NCI-H748 (cell line): ENCODE measurements at regions not wholly inside any gene's neighbourhood (a gene's known extent, or its start where the extent isn't known, plus 50 kb on each side); places are given as distances from the start of the nearest gene placed in this dataset.
A peak's percentile ranks its signal among the peaks of the same experiment; 100 is the strongest.
"Not testable (repeated sequence)": the region's sequence is repeated elsewhere in the genome, so short reads cannot be mapped to it uniquely, and the experiment has no call there.

Experiments used
- DNase-seq: peaks from one replicate; lab custom pipeline; 2025; ENCODE audit not compliant: unreplicated experiment; lab: John Stamatoyannopoulos, UW

DNA sequence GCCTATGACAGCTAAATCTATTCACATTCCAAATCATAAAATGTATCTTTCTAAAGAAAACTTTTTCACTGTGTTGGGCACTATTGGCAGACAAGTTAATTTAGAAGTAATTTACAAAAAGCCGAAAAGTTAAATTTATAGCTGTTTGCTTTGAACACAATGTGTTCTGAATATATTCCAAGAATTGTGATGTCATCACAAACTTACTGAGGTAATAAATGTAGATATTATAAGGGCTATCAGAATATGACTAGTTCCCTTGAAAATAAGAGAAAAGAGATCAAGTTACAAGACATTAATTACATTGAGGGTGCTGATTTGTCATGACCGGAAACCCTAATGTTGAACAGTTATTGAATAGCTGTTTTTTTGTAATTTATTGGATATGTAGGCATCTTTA is 153.9 kb upstream of the SCN7A start:
- DNase-seq: no peak

DNA sequence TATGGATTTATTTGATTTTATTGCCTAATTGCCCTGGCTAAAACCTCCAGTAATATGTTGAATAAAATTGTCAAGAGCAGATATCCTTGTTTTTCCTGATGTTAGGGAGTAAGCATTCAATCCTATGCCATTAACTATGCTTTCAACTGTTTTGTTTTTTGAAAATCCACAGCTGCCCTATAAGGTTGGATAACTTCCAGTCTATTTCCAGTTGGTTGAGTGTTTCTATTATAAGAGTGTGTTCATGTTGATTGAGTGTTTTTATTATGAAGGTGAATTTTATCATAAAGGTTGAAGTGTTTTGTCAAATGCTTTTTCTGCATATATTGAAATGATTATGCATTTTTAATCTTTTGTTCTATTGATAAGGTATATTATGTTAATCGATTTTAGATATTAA is 149.9 kb upstream of the SCN7A start:
- DNase-seq: no peak

DNA sequence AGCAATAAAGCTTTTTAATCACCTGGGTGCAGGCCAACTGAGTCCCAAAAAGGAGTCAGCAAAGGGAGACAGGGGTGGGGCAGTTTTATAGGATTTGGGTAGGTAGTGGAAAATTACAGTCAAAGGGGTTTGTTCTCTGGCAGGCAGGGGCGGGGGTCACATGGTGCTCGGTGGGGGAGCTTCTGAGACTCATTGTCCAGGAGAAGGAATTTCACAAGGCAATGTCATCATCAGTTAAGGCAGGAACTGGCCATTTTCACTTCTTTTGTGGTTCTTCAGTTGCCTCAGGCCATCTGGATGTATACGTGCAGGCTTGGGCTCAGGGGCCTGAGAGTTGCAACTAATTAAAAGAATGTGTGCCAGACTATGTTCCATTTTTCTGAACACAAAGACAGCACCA is 147.5 kb upstream of the SCN7A start:
- not testable (repeated sequence) for DNase-seq

GRCh38 chr2:166637051-166637450 is 143.0 kb upstream of the SCN7A start:
- no peak for DNase-seq

DNA sequence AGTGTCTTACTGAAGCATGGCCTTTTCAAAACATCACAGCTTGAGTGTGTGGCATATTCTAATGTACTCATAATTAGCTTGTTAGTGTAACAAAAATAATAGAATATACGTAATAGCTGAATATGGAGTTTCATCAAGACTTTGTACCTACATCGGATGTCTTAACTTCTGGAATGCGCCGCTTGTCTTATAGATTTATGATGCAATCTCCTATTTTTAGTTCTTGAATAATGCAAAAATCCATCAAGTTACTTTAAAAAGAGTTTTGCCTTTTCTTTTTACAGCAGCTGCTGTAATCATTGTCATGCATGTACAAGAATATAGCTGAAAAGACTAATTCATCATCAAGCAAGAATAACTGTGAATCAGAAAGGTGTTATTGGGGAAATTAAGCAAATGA is 140.7 kb upstream of the SCN7A start:
- no peak for DNase-seq

DNA sequence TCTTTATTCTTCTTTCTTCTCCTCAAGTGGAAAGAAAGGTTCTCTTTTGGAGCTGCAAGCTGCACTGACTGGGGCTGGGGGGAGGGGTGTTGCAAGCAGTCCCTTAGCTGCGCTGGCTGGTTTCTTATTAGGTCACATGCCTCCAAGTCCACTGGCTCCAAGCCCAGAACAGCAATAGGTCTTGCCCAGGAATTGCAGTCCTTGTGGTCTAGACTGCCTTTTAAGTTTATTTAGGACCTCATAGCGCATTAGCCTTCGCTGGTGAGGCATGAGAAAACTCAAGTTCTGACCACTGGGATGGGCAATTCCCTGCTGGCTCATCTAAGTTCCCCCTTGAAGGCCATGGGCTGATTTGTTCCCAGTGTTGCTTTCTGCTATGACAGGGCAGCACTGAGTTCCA is 138.6 kb upstream of the SCN7A start:
- DNase-seq: no peak

DNA sequence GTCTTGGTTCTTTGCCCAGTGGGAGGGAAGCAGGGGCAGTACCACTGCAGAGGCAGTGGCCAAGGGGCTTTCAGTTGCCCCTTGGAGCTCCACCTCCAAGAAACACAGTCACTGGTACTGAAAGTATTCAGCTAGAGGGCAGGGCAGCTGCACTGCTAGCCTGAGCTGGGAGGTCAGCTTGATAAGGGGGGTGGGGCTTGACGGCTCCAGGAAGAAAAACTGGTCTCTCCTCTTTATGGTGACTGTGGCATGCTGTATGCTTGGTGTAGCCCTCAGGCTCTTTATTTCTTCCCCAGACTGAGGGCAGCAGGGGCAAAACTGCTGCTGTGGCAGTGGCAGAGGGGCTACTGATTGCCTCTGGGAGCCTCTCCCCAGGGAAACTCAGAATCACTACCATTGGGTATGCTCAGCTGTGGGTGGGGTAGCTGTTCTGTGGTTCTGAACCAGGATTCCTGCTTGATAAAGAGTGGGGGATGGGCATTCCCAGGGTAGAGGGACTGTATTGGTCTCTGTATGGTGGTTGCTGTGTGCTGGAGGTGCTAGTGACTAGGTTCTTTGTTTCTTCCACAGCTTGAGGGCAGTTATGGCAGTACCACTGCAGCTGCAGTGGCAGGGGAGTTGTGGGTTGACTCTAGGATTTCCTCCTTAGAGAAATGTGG is 134.6 kb upstream of the SCN7A start:
- no peak for DNase-seq

DNA sequence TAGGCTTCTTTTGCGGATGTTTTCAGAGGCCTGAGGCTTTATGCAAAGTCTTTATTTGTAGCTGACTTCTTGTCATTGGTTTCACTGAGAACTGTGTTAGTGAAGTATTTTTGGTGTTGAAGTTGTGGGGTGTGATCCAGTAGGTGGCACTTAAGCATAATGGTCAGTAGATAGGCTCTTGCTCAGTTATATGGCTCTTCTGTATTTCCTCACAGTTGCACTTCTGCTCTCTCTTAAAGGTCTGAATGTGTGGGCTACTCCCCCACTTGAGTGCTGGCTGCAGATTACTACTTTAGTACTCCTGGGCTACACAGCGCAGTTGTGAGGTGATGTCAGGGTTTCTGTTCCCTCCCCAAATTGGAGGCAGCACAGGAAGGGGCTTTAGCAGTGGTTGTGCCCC is 133.8 kb upstream of the SCN7A start:
- no peak for DNase-seq

DNA sequence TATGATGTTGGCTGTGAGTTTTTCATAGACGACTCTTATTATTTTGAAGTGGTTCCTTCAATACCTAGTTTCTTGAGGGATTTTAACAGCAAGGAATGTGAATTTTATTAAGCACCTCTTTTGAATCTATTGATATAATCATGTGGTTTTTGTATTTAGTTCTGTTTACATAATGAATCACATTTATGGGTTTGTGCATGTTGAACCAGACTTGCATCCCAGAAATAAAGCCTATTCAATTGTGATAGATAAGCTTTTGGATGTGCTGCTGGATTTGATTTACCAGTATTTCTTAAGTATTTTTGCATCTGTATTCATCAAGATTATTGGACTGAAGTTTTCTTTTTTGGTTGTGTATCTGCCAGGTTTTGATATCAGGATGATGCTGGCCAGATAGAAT is 131.6 kb upstream of the SCN7A start:
- no peak for DNase-seq

DNA sequence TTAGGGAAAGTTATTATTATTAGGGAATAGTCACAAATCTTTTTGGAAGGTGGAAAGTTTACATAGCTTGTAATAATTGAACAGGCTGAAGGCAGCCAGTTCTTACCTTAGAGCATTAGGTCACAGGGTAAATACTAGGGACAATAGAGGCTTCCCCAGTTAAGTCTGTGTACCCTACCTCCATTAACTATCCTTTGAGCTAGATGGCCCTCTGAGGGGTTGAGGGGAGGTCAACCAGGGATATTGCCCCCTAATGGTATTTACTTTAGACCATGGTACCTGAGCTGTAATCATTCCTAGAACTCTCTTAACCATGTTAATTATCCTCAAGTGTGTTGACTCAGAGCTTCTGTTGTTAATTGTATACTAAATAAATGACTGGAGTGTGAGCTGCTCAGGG is 120.5 kb upstream of the SCN7A start:
- DNase-seq: peak; percentile 97

- peak; percentile 62 for DNase-seq
Measured at GRCh38 chr2:166614029-166614428, 120.0 kb upstream of the SCN7A start.

DNA sequence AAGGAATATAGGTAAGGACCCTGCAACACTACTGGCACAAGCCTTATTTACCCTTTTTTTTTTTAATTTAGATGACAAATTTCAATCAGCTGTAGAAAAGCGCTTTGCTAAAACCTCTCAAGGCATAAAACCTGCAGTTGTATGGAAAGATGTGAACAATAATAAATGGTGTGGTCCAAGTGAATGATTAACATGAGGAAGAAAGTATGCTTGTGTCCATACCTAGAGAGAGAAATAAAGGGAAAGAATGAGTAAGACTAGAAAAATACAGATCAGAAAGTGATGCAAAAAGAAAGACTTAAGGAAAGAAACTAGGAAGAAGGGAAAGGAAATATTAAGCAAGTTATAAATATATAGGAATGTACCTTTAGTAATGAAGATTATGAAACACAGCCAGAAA is 119.2 kb upstream of the SCN7A start:
- no peak for DNase-seq

DNA sequence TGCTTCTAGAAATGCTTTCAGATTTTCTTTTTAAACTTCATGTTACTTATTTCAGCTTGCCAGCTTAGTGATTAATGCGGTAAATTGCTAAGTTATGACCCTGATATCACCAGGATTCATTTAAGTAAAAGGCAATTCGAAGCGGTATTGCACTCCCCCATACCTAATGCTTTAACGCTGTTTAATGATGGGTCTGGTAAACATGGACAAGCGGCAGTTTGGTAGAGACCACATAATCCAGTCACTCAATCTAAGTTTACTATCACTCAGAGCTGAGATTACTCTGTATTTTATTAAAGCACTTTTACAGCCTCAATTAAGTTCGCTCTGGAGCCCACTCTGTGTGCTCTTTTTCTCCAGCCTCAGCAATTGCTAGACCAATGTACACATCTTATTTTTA is 118.2 kb upstream of the SCN7A start:
- no peak for DNase-seq

GRCh38 chr2:166610913-166611305 is 116.9 kb upstream of the SCN7A start:
- no peak for DNase-seq

DNA sequence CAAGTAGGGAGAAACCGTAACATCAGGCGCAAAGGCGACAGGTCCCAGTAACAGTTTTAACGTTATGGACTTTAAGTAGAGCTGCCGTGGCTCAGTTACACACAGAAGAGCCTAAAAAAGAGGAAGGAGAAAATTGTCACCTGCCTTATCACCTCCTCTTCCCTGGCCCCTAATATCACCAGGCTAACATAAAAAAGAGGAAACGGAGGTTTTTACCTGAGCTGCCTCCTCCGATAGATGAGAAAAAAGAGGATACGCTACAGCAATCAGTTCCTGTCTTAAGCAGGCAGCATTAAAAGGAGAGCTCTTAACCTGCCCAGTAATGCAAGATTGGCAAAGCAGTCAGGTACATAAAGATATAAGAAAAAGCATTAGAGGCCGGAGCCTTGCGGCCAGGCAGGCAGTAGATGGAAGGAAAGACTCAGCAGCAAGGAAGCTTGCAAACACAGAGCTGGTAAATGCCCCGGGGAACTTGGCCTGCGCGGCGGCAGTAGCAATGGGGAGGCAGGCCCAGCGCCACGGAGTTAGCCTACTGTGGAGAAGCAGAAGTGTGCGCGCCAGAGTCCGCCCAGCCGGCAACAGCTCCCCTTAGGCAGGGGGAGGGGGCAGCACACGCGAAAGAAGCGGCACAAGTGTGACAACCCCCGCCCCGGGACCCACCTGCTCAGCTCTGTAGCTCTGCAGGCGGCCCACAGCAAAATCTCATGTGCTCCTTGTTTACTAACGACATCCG is 116.3 kb upstream of the SCN7A start:
- peak; percentile 6 for DNase-seq

GRCh38 chr2:166609183-166609959 is 115.3 kb upstream of the SCN7A start:
- peak; percentile 91 for DNase-seq

DNA sequence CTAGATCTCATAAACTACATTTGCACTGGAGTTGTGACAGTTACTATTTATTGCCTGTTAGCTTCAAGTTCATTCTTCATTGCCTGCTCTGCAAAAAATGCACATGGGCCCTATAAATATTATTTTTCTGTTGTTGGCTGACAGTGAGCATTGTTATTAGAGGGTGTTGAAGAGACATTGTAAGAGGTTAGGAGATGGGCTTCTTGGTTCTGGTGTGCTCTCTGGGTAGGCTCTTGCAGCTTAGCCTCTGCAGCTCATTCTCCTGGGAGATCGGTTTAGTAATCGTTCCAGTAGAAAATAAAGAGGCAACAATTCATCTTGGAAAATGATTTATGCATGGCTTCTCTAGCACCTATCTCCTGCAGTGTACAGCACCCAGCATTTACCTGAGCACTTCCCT is 113.8 kb upstream of the SCN7A start:
- DNase-seq: no peak

DNA sequence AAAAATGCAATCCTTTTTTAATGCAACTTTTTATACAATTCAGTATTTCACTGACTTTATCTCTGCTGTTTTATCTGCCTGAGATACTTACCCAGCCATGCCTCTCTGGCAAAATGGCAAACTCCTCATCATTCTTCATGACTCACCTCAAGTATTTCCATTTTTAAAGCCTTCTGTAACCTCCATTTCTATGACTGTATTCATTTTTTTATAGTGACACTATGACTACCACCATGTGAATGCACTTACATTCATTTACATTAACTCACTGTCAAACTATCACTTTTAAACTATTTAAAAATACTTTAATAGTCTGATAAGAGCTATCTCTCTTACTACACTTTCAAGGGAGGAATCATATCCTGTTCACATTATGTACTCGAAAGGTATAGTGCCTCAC is 99.4 kb upstream of the SCN7A start:
- no peak for DNase-seq

DNA sequence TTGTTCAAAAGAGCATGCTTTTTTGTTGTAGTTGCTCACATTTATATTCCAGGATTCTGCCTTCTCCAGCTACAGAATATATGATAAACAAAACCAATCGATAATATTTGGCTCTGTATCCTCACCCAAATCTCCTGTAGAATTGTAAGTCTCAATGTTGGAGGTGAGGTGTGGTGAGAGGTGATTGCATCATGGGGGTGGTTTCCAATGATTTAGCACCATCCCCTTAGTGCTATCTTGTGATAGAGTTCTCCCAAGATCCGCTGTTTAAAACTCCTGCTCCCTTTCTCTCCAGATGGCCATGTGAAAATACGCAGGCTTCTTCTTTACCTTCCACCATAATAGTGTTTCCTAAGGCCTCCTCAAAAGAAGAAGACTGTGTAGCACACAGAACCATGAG is 98.7 kb upstream of the SCN7A start:
- DNase-seq: no peak

DNA sequence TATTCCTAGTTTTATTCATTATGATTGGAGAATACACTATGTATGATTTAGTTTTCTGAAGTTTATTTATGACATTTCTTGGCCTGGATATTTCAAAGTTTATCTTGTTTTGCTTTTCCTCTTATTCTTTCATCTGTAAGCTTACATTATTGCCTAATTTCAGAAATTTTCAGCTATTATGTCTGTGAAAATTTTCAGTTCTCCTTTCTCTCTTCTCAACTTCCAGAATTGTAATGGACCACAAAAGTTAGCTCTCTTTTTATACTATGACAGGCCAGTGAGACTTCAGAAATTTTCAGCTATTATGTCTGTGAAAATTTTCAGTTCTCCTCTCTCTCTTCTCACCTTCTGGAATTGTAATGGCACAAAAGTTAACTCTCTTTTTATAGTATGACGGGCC is 97.2 kb upstream of the SCN7A start:
- DNase-seq: no peak

DNA sequence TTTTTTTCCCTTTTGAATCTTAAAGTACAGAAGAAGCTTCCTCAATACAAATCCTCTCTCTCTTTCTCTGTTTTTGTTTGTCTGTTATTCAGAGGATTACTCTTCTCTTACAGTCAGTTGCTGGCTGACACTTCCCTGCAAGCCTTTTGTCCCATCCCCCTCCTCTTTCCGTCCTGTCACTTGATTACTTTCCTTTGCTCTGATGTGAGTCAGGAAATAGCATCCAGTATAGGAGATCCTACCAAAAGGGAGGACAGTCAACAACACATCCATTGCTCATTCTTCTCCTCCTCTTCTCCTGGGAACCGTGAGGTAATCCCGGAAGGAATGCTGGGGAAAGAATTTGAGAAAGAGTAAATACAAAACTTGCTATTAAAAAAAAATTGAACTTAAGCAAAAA is 79.3 kb upstream of the SCN7A start:
- DNase-seq: no peak

GRCh38 chr2:166572937-166573336 is 78.9 kb upstream of the SCN7A start:
- DNase-seq: no peak
